RPMI8226 (cell line): ENCODE measurements at regions not wholly inside any gene's neighbourhood (a gene's known extent, or its start where the extent isn't known, plus 50 kb on each side); places are given as distances from the start of the nearest gene placed in this dataset.
"Not testable (repeated sequence)": the region's sequence is repeated elsewhere in the genome, so short reads cannot be mapped to it uniquely, and the experiment has no call there.

Source experiments
- DNase-seq: peaks from one replicate; pipeline ENCODE4 v3.0.0-alpha.2; 2015

DNA sequence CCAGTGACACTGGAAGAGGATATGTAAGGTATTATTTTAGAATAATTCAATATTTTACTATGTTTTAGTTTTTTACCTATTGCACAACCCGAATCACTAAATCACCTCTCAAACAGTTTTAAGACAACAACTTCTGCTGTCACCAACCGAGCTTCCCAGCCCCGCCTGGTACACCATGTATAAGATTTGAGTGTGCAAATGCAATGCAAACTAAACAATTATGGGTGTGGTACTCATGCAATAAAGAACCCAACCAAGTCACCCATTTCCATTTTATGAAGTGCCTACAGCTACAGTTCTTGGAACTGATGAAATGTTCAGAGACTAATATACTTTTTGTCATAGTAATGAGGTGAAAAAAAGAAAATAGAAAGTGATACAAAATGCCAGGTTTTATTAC, 256.2 kb downstream of the TAFA4 start:
- no peak for DNase-seq

DNA sequence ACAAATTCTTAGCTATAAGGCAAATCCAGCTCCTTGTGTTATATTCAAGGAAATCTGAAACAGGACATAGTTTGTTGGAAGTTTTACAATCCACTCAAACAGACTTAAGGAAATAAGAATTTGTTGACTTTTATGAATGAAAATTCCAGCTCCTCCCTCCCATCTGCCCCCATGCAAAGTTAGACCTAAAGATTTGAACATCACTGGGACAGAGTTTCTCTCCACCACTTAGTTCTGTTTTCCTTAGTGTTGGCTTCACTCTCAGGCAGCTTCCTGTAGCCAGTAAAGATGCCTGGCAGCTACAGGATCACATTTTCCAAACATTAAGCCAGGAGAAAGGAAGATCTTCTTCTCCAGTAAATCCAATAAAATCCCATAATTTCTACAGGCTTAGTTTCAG, 265.0 kb downstream of the TAFA4 start:
- no peak for DNase-seq

- DNase-seq, result no peak
These were observed 265.8 kb downstream of the TAFA4 start for GRCh38 chr3:68666429-68667136.

- DNase-seq, result no peak
These were observed 268.1 kb downstream of the TAFA4 start for GRCh38 chr3:68664276-68664675.

DNA sequence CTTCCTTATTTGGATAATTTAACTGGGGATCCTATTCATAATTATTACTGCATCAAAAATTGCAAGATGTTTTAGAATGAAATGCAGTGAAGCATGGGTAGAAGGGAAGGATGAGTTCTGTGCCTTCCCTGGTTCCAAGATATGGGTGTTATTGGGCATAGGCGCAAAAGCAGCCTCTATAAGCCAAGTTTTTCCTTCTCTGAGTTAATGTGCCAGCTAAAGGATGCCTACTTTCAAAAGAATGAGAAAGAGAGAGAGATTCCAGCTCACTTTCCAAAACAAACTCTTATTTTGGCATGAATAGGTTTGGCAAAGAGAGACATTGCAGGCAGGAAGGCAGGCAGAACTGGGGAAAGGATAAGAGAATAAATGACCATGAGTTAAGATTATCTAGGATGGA, 270.2 kb downstream of the TAFA4 start:
- DNase-seq, result no peak

- DNase-seq, result not testable (repeated sequence)
These were observed 281.7 kb downstream of the TAFA4 start for GRCh38 chr3:68650657-68651056.

DNA sequence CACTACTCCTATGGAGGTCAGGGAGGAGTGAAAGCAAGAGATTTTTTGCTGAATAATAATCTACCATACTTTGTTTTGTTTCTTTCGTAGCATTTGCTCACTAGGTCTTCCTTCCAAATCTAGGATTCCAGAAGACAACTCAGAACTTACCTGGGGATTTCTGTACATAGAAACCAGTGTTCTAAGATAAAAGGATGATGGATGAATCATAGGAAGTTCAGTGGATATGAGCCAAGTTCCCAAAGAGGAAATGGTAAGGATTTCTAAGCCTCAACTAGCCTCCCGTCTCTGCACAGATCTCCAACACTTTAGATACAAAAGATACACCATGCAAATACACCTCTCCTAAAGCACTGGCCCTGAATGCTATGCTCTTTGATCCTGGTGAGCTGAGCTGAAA, 283.9 kb downstream of the TAFA4 start:
- no peak for DNase-seq

DNA sequence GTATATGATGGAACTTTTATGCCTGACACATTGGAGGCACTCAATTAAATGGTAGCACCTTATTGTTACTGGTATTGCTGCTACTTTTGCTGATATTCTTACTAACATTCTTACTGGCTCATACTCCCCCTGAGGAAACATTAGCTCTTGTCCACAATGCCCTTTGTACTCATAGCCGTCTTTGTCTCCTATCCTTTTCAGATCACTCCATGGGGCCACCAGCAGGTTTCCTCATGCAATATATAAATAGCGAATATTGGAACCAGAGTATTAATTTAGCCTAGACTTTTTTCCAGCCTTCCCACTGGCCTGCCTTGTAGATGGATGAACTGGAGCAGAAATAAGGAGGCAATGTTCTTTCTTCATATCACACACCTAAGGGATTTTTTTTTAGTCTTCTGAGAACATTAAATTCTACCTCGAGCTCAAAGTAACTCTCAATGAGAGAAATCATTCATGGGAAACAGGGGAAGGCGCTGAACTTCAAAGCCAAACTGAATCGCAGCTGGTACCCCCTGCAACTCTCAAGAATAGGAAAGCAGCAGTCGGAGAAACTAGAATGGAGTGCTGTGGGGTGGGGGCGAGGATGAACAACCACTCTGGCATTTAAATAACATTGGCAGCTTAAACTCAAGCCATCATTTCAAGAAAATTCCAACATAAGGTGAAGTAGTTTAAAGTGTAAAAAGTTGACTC, 300.3 kb downstream of the TAFA4 start:
- no peak for DNase-seq

GRCh38 chr3:68620211-68620610, 312.1 kb downstream of the TAFA4 start:
- DNase-seq, result no peak

DNA sequence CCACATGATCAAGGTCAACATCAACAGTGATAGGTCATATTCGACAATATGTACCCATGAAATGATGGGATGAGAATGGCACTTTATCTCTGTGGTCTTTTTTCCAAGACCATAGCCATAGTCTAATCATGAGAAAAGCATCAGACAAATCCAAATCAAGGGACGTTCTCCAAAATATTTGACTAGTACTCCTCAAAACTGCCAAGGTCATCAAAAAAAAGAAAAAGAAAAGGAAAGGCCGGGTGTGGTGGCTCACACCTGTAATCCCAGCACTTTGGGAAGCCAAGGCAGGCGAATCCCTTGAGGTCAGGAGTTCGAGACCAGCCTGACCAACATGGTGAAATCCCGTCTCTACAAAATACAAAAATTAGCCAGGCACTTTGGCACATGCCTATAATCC, 318.3 kb downstream of the TAFA4 start:
- no peak for DNase-seq

- DNase-seq, result no peak
These were observed 361.0 kb downstream of the TAFA4 start for GRCh38 chr3:68571321-68571720.

- DNase-seq, result no peak
These were observed 371.6 kb downstream of the TAFA4 start for GRCh38 chr3:68560728-68561127.

DNA sequence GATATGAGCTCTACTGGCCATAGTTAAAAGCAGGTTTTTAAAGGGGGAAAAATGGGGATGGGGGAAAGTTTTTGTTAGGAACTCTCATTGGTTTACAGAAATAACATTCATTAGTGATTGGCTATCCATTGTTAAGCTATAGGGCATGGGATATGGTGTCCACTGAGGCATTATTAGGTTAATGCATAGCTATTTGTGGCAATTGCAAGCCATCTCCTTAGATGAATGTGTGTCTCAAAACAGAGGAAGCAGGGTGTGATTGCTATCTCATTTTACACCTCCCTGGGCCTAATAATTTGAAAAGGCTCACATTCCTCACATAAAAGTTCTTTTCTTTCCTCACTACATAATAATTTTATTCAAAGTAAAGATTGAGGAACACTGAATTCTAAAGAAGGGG, 396.6 kb downstream of the TAFA4 start:
- no peak for DNase-seq

- no peak for DNase-seq
These were observed 409.0 kb downstream of the TAFA4 start for GRCh38 chr3:68523330-68523729.

- no peak for DNase-seq
These were observed 417.1 kb downstream of the TAFA4 start for GRCh38 chr3:68515237-68515636.

GRCh38 chr3:68504201-68504600, 428.1 kb downstream of the TAFA4 start:
- DNase-seq, result no peak

DNA sequence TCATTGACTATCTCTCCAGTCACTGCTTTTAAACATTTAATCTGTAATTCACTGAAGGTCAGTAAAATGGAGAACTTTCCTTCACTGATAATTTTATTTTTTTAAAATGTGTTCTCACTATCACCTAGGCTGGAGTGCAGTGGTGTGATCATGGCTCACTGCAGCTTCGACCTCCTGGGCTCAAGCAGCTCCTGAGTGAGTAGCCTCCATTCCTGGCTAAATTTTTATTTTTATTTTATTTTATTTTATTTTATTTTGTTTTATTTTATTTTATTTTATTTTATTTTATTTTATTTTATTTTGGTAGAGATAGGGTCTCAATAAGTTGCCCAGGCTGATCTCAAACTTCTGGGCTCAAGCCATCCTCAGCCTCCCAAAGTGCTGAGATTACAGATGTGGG, 446.5 kb downstream of the TAFA4 start:
- DNase-seq, result not testable (repeated sequence)

- no peak for DNase-seq
These were observed 447.3 kb downstream of the TAFA4 start for GRCh38 chr3:68485051-68485450.

DNA sequence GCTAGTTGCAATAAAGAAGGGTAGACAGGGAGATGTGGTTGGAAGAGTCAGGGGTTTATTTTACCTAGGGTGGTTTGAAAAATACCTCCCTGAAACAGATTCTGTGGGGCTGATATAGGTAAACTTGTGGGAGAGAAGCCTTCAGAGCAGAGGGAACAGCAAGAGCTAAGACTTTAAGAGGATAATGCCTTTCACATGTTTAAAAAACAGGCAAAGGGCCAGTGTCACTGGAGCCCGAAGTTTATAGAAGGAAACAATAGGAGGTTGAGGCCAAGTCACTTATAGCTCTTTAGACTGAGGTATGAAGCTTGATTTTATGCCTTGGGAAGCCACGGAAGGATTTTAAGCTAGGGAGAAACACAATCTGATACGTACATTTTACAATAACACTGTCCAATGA, 448.7 kb downstream of the TAFA4 start:
- DNase-seq, result no peak

DNA sequence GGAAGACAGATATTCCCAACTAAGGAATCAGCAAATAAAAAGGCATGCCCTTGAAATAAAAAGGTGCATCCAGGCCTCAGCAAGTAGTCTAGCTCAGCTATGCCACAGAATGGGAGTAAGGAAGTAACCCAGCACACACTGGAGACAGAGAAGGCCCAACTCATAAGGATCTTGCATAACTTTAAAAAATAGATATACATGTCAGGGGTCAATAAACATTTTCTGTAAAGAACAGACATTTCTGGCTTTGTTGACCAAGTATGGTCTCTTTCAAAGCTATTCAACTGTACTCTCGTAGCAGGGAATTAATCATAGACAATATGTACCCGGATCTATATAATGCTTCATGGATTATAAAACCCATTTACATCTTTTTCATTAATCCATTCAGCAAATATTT, 449.3 kb downstream of the TAFA4 start:
- DNase-seq, result no peak

GRCh38 chr3:68482565-68482964, 449.8 kb downstream of the TAFA4 start:
- DNase-seq, result no peak

DNA sequence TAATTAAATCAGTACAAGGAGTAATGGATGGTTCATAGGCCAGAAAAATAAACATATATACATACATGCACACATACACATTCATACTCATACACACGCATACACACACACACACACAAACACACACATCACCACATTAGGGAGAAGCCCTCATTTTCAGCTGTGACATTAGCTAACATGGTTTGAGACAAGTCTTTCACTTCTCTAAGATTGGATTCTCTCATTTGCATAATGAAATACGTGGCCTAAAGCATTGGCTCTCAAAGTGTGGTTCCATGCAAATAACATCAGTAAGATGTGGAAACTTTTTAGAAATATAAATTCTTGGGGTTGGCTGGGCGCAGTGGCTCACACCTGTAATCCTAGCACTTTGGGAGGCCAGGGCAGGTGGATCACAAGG, 452.6 kb downstream of the TAFA4 start:
- DNase-seq, result no peak

DNA sequence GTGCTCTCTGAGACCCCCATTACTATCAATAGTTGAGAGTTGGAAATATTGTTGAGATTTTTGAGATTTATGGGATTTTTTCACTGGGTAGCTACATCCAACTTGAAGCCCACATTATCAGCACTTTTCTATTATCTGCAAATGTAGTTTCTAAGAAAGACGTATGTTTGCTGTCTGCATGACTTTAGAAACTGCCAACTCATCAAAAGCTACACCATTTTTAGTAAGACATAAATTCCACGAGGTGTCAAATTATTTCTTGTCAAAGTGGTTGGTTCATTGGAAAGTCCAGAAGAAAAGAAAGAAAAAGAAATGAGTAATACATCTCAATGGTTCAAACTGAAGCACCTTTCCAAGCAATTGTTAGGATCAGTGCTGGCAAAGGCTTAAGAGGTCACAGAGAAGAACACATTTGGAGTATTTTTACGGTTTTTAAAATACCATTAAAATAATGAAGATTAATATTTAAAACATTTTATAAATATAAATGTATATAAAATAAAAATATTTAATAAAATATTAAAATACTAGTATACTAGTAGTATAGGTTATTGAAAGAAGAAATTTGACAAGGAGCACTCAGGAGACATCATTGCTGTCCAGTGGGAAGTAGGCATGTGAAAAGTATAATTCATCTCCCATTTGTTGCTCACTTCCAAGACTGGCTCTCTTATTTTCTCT, 463.5 kb downstream of the TAFA4 start:
- DNase-seq, result no peak

DNA sequence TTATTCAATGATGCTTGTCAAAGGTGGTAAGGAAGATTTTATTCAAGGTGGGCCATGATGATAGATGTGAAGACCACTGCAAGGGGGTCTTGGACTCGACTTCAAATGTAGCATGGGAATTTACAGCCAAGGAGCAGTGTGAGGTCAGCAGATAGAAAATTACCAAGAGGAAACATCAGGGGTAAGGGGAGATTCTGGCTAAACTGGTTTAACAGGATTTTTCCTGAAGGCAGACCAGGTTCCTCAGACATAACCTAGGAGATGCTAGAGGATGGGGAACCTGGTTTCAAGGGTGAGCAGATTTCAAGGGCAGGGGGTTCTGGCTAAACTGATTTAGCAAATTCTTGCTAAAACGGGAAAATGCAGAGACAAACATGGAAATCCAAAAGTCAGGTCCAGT, 464.9 kb downstream of the TAFA4 start:
- no peak for DNase-seq
